ENCODE measurements at regions not wholly inside any gene's neighbourhood (a gene's known extent, or its start where the extent isn't known, plus 50 kb on each side); places are given as distances from the start of the nearest gene placed in this dataset.

DNA sequence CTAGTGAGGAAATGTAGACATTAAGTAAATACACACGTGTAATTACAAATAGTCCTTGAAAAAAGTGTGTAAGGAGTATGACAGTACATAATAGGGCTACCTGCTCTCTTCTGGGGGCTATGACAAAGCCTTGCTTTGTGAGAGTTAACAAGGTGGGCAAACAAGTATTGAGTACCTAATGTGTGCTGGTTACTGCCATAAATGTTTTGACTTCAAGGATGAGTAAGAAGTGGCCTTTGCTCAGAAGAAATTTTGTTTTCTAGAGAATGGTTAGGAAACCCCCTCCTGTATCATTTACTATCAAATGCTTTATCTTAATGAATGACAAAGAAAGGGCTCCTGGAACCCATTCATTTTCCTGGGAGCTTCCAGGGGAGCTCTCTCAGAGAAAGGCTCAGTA lies 167.0 kb upstream of the CASK start:
- TF ChIP-seq ZBTB7A (IDR thresholded peaks at IDR 0.05; ENCODE audit: low read depth) (no peak), FOXM1 (IDR thresholded peaks at IDR 0.05; ENCODE audit: borderline replicate concordance, low read depth) (no peak), NFIC (IDR thresholded peaks at IDR 0.05) (no peak), EP300 (IDR thresholded peaks at IDR 0.05; ENCODE audit: borderline replicate concordance) (no peak), RAD21 (IDR thresholded peaks at IDR 0.05; ENCODE audit: low read depth) (no peak)
- TF ChIP-seq, protein P1, sequence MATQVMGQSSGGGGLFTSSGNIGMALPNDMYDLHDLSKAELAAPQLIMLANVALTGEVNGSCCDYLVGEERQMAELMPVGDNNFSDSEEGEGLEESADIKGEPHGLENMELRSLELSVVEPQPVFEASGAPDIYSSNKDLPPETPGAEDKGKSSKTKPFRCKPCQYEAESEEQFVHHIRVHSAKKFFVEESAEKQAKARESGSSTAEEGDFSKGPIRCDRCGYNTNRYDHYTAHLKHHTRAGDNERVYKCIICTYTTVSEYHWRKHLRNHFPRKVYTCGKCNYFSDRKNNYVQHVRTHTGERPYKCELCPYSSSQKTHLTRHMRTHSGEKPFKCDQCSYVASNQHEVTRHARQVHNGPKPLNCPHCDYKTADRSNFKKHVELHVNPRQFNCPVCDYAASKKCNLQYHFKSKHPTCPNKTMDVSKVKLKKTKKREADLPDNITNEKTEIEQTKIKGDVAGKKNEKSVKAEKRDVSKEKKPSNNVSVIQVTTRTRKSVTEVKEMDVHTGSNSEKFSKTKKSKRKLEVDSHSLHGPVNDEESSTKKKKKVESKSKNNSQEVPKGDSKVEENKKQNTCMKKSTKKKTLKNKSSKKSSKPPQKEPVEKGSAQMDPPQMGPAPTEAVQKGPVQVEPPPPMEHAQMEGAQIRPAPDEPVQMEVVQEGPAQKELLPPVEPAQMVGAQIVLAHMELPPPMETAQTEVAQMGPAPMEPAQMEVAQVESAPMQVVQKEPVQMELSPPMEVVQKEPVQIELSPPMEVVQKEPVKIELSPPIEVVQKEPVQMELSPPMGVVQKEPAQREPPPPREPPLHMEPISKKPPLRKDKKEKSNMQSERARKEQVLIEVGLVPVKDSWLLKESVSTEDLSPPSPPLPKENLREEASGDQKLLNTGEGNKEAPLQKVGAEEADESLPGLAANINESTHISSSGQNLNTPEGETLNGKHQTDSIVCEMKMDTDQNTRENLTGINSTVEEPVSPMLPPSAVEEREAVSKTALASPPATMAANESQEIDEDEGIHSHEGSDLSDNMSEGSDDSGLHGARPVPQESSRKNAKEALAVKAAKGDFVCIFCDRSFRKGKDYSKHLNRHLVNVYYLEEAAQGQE (IDR thresholded peaks at IDR 0.05; ENCODE audit: low read depth) = no peak

DNA sequence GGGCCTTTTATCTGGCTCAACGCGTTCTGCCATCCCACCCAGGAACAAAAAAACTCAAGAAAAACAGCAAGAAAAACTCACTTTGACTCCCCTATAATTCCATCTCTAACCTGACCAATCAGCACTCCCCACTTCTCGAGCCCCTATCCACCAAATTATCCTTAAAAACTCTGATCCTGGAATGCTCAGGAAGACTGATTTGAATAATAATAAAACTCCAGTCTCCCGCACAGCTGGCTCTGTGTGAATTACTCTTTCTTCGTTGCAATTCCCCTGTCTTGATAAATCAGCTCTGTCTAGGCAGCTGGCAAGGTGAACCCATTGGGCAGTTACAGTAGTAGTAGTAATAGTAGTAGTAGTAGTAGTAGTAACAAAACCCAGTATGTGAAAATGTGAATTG lies 165.7 kb upstream of the CASK start:
- TF ChIP-seq, protein P1 (IDR thresholded peaks at IDR 0.05; ENCODE audit: low read depth) = no peak
- no peak for TF ChIP-seq FOXM1 (IDR thresholded peaks at IDR 0.05; ENCODE audit: borderline replicate concordance, low read depth)
- no peak for TF ChIP-seq EGR1 (IDR thresholded peaks at IDR 0.05)
- TF ChIP-seq NFIC (IDR thresholded peaks at IDR 0.05) = no peak
- no peak for TF ChIP-seq TCF12 (IDR thresholded peaks at IDR 0.05; ENCODE audit: low read depth)
- no peak for TF ChIP-seq CEBPB (IDR thresholded peaks at IDR 0.05)
- TF ChIP-seq YY1 (IDR thresholded peaks at IDR 0.05; ENCODE audit: low read depth) = no peak
- TF ChIP-seq, protein P2, sequence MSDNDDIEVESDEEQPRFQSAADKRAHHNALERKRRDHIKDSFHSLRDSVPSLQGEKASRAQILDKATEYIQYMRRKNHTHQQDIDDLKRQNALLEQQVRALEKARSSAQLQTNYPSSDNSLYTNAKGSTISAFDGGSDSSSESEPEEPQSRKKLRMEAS (IDR thresholded peaks at IDR 0.05) = no peak
- TF ChIP-seq, protein P3, sequence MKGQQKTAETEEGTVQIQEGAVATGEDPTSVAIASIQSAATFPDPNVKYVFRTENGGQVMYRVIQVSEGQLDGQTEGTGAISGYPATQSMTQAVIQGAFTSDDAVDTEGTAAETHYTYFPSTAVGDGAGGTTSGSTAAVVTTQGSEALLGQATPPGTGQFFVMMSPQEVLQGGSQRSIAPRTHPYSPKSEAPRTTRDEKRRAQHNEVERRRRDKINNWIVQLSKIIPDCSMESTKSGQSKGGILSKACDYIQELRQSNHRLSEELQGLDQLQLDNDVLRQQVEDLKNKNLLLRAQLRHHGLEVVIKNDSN (IDR thresholded peaks at IDR 0.05) = no peak
- TF ChIP-seq EP300 (IDR thresholded peaks at IDR 0.05; ENCODE audit: borderline replicate concordance) = no peak

DNA sequence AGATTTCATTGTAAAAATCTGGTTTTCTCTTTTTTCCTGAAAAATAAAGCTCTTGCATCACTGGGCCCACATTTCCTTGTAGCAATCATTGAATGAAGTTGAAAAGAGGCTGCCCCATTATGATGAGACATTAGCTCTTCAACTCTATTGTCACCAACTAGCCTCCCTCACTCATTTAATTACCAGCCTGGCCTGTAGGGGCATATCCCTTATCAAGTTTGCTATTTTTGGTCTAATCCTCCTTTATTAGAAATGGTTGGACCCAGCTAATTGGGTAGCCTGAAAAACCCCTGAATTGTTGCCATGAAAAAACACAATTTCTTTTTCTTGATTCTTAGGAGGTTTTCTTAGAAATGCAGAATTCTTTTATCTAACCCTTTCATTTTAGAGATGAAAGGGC lies 164.6 kb upstream of the CASK start:
- TF ChIP-seq EGR1 (IDR thresholded peaks at IDR 0.05) = no peak
- TF ChIP-seq, protein P3 (IDR thresholded peaks at IDR 0.05) = no peak
- TF ChIP-seq CEBPB (IDR thresholded peaks at IDR 0.05) = no peak
- TF ChIP-seq FOXM1 (IDR thresholded peaks at IDR 0.05; ENCODE audit: borderline replicate concordance, low read depth) = no peak
- no peak for TF ChIP-seq RAD21 (IDR thresholded peaks at IDR 0.05; ENCODE audit: low read depth)
- no peak for TF ChIP-seq CREB1 (IDR thresholded peaks at IDR 0.05; ENCODE audit: low read depth)
- TF ChIP-seq NFIC (IDR thresholded peaks at IDR 0.05) = no peak
- TF ChIP-seq TCF12 (IDR thresholded peaks at IDR 0.05; ENCODE audit: low read depth) = no peak
- no peak for TF ChIP-seq EP300 (IDR thresholded peaks at IDR 0.05; ENCODE audit: borderline replicate concordance)
- TF ChIP-seq, protein P1 (IDR thresholded peaks at IDR 0.05; ENCODE audit: low read depth) = no peak
- no peak for TF ChIP-seq TEAD4 (IDR thresholded peaks at IDR 0.05)
- no peak for TF ChIP-seq TAF1 (IDR thresholded peaks at IDR 0.05; ENCODE audit: low read depth)

GRCh38 chrX:42085836-42086235 lies 162.5 kb upstream of the CASK start:
- TF ChIP-seq FOXM1 (IDR thresholded peaks at IDR 0.05; ENCODE audit: borderline replicate concordance, low read depth) (no peak), TCF12 (IDR thresholded peaks at IDR 0.05; ENCODE audit: low read depth) (no peak), NFIC (IDR thresholded peaks at IDR 0.05) (no peak), CREB1 (IDR thresholded peaks at IDR 0.05; ENCODE audit: low read depth) (no peak), YY1 (IDR thresholded peaks at IDR 0.05; ENCODE audit: low read depth) (no peak), TAF1 (IDR thresholded peaks at IDR 0.05; ENCODE audit: low read depth) (no peak), EP300 (IDR thresholded peaks at IDR 0.05; ENCODE audit: borderline replicate concordance) (no peak), RAD21 (IDR thresholded peaks at IDR 0.05; ENCODE audit: low read depth) (no peak), CEBPB (IDR thresholded peaks at IDR 0.05) (no peak), TEAD4 (IDR thresholded peaks at IDR 0.05) (no peak), ZBTB7A (IDR thresholded peaks at IDR 0.05; ENCODE audit: low read depth) (no peak), EGR1 (IDR thresholded peaks at IDR 0.05) (no peak)
- TF ChIP-seq, protein P1 (IDR thresholded peaks at IDR 0.05; ENCODE audit: low read depth) = no peak
- TF ChIP-seq, protein P2 (IDR thresholded peaks at IDR 0.05) = no peak
- TF ChIP-seq, protein P3 (IDR thresholded peaks at IDR 0.05) = no peak
